Lower leg skin (tissue), 3 donors: ENCODE measurements at regions not wholly inside any gene's neighbourhood (a gene's known extent, or its start where the extent isn't known, plus 50 kb on each side); places are given as distances from the start of the nearest gene placed in this dataset.

Experiments
- CTCF ChIP-seq, 3 donors: fragments of 450-650 bp; IDR thresholded peaks; one replicate each; pipeline ENCODE4 v1.5.1; 2016; ENCODE audit warnings: antibody characterized with exemption in 3 of 3, mild to moderate bottlenecking in 3 of 3, moderate library complexity in 2 of 3
- POLR2A ChIP-seq, 2 donors: fragments of 450-650 bp; IDR thresholded peaks; one replicate each; pipeline ENCODE4 v1.6.1; 2016 to 2017; ENCODE audit warnings: antibody characterized with exemption in 2 of 2, mild to moderate bottlenecking in 1 of 2, moderate library complexity in 1 of 2

- TF ChIP-seq CTCF (IDR thresholded peaks at IDR 0.05) (no peak), POLR2A (IDR thresholded peaks at IDR 0.05) (no peak)
Measured at GRCh38 chr2:118706844-118707243, 140.6 kb downstream of the EN1 start.
